Keratinocyte (primary cell): ENCODE measurements at regions not wholly inside any gene's neighbourhood (a gene's known extent, or its start where the extent isn't known, plus 50 kb on each side); places are given as distances from the start of the nearest gene placed in this dataset.
"Not testable (repeated sequence)": the region's sequence is repeated elsewhere in the genome, so short reads cannot be mapped to it uniquely, and the experiment has no call there.

Source experiments
- DNase-seq: peaks from one replicate; pipeline ENCODE4 v3.0.0-alpha.2; 2011; ENCODE audit warnings: low read depth, missing footprints, low spot score
- FAIRE-seq: peaks from 2 replicates; lab custom pipeline; 2011; peaks lifted over from hg19 to GRCh38; lab: Jason Lieb, UNC
- H2AFZ ChIP-seq: 2 replicates; pipeline ENCODE4 v1.6.0; 2012; ENCODE audit warnings: low read length, control low read depth, inconsistent platforms; ENCODE audit not compliant: control insufficient read depth
- H3K27ac ChIP-seq: 2 replicates; pipeline ENCODE4 v1.5.1; 2011; ENCODE audit warnings: low read length; ENCODE audit not compliant: control insufficient read depth, insufficient read depth
- H3K27me3 ChIP-seq: 3 replicates; pipeline ENCODE4 v1.6.0; 2011; ENCODE audit warnings: low read length; ENCODE audit not compliant: control insufficient read depth, insufficient read depth; ENCODE audit errors: extremely low read depth
- H3K36me3 ChIP-seq, 2 experiments: 2 replicates in 1 of 2; 3 replicates in 1 of 2; pipeline ENCODE4 v1.5.1; 2011; ENCODE audit warnings: low read length in 2 of 2, mild to moderate bottlenecking in 1 of 2; ENCODE audit not compliant: control insufficient read depth in 2 of 2, insufficient read depth in 2 of 2; ENCODE audit errors: extremely low read depth in 1 of 2
- H3K4me1 ChIP-seq: 3 replicates; pipeline ENCODE4 v1.5.1; 2011; ENCODE audit warnings: low read length; ENCODE audit not compliant: control insufficient read depth, insufficient read depth; ENCODE audit errors: extremely low read depth
- H3K4me2 ChIP-seq: 3 replicates; pipeline ENCODE4 v1.6.0; 2011; ENCODE audit warnings: low read depth, low read length; ENCODE audit not compliant: control insufficient read depth, insufficient read depth; ENCODE audit errors: extremely low read depth
- H3K4me3 ChIP-seq, 3 experiments: fragments of 200-600 bp in 1 of 3; sonication (generic) in 1 of 3; 2 replicates in 2 of 3; 3 replicates in 1 of 3; pipeline ENCODE4 v1.5.1; 2011 to 2016; ENCODE audit warnings: low read length in 3 of 3, mild to moderate bottlenecking in 3 of 3, control low read depth in 2 of 3, inconsistent platforms in 1 of 3, low read depth in 1 of 3, mixed read lengths in 1 of 3, mixed run types in 1 of 3, moderate library complexity in 1 of 3; ENCODE audit not compliant: control insufficient read depth in 2 of 3, insufficient read depth in 2 of 3; ENCODE audit errors: extremely low read depth in 1 of 3
- H3K79me2 ChIP-seq: 2 replicates; pipeline ENCODE4 v1.6.0; 2012; ENCODE audit warnings: low read length; ENCODE audit not compliant: control insufficient read depth, insufficient read depth
- H3K9ac ChIP-seq: 3 replicates; pipeline ENCODE4 v1.6.0; 2011; ENCODE audit warnings: low read length; ENCODE audit not compliant: control insufficient read depth, insufficient read depth; ENCODE audit errors: extremely low read depth
- H3K9me1 ChIP-seq: 3 replicates; pipeline ENCODE4 v1.6.0; 2011; ENCODE audit warnings: low read length; ENCODE audit not compliant: control insufficient read depth, insufficient read depth; ENCODE audit errors: extremely low read depth
- H3K9me3 ChIP-seq: 2 replicates; pipeline ENCODE4 v1.5.1; 2012; ENCODE audit warnings: low read depth, low read length; ENCODE audit not compliant: control insufficient read depth
- H4K20me1 ChIP-seq: 3 replicates; pipeline ENCODE4 v1.6.0; 2011; ENCODE audit warnings: low read length; ENCODE audit not compliant: control insufficient read depth, insufficient read depth; ENCODE audit errors: extremely low read depth
- CTCF ChIP-seq, 3 experiments: IDR thresholded peaks in 1 of 3; conservative IDR thresholded peaks in 1 of 3; optimal IDR thresholded peaks in 1 of 3; 2 replicates in 2 of 3; 3 replicates in 1 of 3; pipeline versions ENCODE3 to v1.5.1; 2011; ENCODE audit warnings: low read length in 3 of 3, mild to moderate bottlenecking in 3 of 3, moderate library complexity in 2 of 3, control low read depth in 1 of 3, inconsistent platforms in 1 of 3; ENCODE audit not compliant: insufficient read depth in 2 of 3; ENCODE audit errors: extremely low read depth in 1 of 3
- EZH2 ChIP-seq: IDR thresholded peaks from one replicate; pipeline ENCODE4 v1.6.1; 2012; ENCODE audit warnings: inconsistent platforms, mild to moderate bottlenecking, low read length, moderate library complexity
- dilution Hi-C: fragments of 300-500 bp; cut with MboI; formaldehyde crosslinking; loops from one replicate; pipeline ENCODE4 v1.7.0; 2020; ENCODE audit warnings: low sequenced_read_pairs; ENCODE audit not compliant: extremely low pct_ligation_motif_present

DNA sequence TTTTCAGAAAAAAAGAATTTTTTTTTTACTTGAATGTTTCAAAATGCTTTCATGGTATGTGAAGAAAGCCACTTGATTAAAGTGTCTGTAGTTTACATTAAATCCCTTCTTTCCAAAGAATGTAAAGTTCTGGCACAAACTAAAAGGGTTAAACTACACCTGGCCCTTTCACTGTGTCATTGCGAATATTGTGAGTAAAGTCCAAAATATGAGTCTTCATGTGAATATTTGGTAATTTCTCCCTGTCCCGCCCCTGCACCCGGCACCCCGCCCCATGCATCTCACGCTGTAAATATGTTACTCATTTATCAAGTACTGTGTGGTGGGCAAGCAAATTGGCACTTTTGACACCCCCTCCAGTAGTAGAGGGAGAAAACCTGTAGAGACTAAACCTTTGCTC, 274.7 kb downstream of the TTC6 start:
- Histone ChIP-seq H3K27me3 (no peaks in the 10 kb centered on the region), H3K4me3 (no peak overlapping the region), H3K4me2 (no peak overlapping the region), H3K4me1 (peaks cover 22% of the 10 kb centered on the region), H3K79me2 (no peaks in the 10 kb centered on the region), H4K20me1 (no peaks in the 10 kb centered on the region), H3K9me3 (no peaks in the 10 kb centered on the region), H2AFZ (no peak overlapping the region), H3K9me1 (no peaks in the 10 kb centered on the region), H3K9ac (no peak overlapping the region), H3K36me3 (no peaks in the 10 kb centered on the region), H3K27ac (no peak overlapping the region)
- FAIRE-seq (no peak), DNase-seq (no peak)
- TF ChIP-seq EZH2 (no peak), CTCF (optimal IDR thresholded peaks at IDR 0.05 in 1 of 3, IDR thresholded peaks at IDR 0.05 in 1 of 3, conservative IDR thresholded peaks at IDR 0.05 in 1 of 3; ENCODE audit: extremely low read depth in 1 of 3, insufficient read depth in 2 of 3, low read length in 3 of 3) (no peak)
- dilution Hi-C loops: no loop called here

- FAIRE-seq: no peak
- no peak overlapping the region for H2AFZ ChIP-seq
- H3K27me3 ChIP-seq: no peaks in the 10 kb centered on the region
- no peak overlapping the region for H3K27ac ChIP-seq
- no peak overlapping the region for H3K9ac ChIP-seq
- no peaks in the 10 kb centered on the region for H3K9me1 ChIP-seq
- H3K4me3 ChIP-seq: no peak overlapping the region
- dilution Hi-C loops: no loop called here
- H3K36me3 ChIP-seq: no peaks in the 10 kb centered on the region
- no peaks in the 10 kb centered on the region for H4K20me1 ChIP-seq
- H3K9me3 ChIP-seq: no peaks in the 10 kb centered on the region
- H3K4me1 ChIP-seq: peaks cover 20% of the 10 kb centered on the region
- H3K79me2 ChIP-seq: no peaks in the 10 kb centered on the region
- no peak for DNase-seq
- TF ChIP-seq CTCF (optimal IDR thresholded peaks at IDR 0.05 in 1 of 3, IDR thresholded peaks at IDR 0.05 in 1 of 3, conservative IDR thresholded peaks at IDR 0.05 in 1 of 3; ENCODE audit: extremely low read depth in 1 of 3, insufficient read depth in 2 of 3, low read length in 3 of 3): no peak
- TF ChIP-seq EZH2: no peak
- H3K4me2 ChIP-seq: no peak overlapping the region
Observed at GRCh38 chr14:37870632-37871346, 275.4 kb downstream of the TTC6 start.

- H3K9me3 ChIP-seq, H3K27ac ChIP-seq, H3K79me2 ChIP-seq, H3K27me3 ChIP-seq, H3K9me1 ChIP-seq, H2AFZ ChIP-seq, H3K9ac ChIP-seq, dilution Hi-C loops, DNase-seq, H3K4me2 ChIP-seq, H3K36me3 ChIP-seq, FAIRE-seq, H3K4me3 ChIP-seq, H4K20me1 ChIP-seq: not testable (repeated sequence)
- peaks cover 20% of the 10 kb centered on the region for H3K4me1 ChIP-seq
Observed at GRCh38 chr14:37874065-37874428, 278.6 kb downstream of the TTC6 start.
